ENCODE measurements at regions not wholly inside any gene's neighbourhood (a gene's known extent, or its start where the extent isn't known, plus 50 kb on each side); places are given as distances from the start of the nearest gene placed in this dataset.

DNA sequence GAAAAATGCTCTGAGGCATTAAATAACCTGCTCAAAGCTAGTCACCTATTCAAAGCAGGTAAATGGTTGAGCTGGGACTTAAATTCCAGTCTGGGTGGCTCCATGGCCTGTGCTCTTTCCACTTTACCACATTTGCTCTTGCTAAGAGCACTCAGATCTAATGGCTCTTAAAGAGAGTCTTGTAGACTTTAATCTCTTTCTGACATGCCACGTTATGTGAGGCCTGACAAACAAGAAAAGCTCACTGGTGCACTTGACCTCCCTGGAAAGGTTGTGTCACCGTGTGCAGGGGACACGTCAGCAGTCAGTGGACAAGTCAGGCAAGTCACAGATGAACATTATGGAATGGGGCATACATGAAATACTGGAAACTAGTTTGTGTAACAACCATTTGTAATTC lies 129.9 kb upstream of the RPS23 start:
- Histone ChIP-seq H3K79me2 (ENCODE audit: insufficient read depth, low read depth, low read length) (no peaks in the 10 kb centered on the region), H3K4me2 (ENCODE audit: low read length) (no peak overlapping the region), H3K9me3 (ENCODE audit: low read length) (no peaks in the 10 kb centered on the region), H4K20me1 (ENCODE audit: insufficient read depth, low read length) (no peaks in the 10 kb centered on the region), H2AFZ (ENCODE audit: low read length) (no peak overlapping the region), H3K4me1 (ENCODE audit: insufficient read depth, low read length, poor library complexity, severe bottlenecking) (no peaks in the 10 kb centered on the region), H3K9me2 (ENCODE audit: insufficient read depth, low read length) (no peaks in the 10 kb centered on the region), H3K4me3 (ENCODE audit: low read depth, low read length, poor library complexity, severe bottlenecking) (no peak overlapping the region), H3K27ac (ENCODE audit: low read depth, low read length, poor library complexity, severe bottlenecking) (no peak overlapping the region), H3K36me3 (ENCODE audit: insufficient read depth, low read length) (no peaks in the 10 kb centered on the region)
- intact Hi-C loops (cut with micrococcal nuclease; ENCODE audit: unreplicated experiment) = no loop called here
- TF ChIP-seq EZH2phosphoT487 (IDR thresholded peaks at IDR 0.05; ENCODE audit: borderline replicate concordance, low read depth, low read length) = no peak
- TF ChIP-seq, protein P1, sequence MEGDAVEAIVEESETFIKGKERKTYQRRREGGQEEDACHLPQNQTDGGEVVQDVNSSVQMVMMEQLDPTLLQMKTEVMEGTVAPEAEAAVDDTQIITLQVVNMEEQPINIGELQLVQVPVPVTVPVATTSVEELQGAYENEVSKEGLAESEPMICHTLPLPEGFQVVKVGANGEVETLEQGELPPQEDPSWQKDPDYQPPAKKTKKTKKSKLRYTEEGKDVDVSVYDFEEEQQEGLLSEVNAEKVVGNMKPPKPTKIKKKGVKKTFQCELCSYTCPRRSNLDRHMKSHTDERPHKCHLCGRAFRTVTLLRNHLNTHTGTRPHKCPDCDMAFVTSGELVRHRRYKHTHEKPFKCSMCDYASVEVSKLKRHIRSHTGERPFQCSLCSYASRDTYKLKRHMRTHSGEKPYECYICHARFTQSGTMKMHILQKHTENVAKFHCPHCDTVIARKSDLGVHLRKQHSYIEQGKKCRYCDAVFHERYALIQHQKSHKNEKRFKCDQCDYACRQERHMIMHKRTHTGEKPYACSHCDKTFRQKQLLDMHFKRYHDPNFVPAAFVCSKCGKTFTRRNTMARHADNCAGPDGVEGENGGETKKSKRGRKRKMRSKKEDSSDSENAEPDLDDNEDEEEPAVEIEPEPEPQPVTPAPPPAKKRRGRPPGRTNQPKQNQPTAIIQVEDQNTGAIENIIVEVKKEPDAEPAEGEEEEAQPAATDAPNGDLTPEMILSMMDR (conservative IDR thresholded peaks at IDR 0.05; ENCODE audit: low read length) = no peak
- ChIA-PET CTCF (ENCODE audit: unreplicated experiment) (no interaction called here), POLR2A (interaction anchor here (0.6 to 0.9 kb wide), 3 partner anchors 14 to 444 kb away, joined by 3 to 4 read pairs (median 3); no protein-coding TSS in a partner anchor)
- BruUV-seq (replicated peaks) = no TSS peak
- DNase-seq (ENCODE audit: low spot score) = no peak

DNA sequence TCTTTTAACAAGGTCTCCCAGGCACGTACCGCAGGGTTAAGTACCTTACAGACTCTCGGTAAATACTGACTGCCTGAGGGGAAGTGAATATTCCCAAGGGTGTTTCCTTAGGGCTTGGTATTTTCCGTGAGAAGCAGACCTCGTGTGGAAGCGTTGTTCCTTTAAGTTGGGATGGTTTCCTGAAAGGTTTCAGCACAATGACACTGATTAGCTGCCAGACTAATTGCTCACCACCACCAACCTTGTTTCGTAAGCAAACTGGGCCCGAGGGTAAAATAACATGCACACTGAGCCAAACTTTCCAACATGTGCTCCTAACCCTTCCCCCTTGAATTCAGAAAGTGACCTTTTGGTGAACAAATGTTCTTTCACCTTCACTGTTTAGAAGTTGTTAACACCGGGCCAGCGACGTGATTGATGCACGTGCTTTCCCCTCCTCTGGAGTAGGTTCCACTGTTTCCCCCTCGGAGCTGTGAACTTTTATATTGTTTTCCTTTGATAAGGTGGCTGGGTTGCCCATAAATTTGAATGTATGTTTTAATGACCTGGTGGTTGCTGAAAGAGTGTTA lies 128.1 kb upstream of the RPS23 start:
- TF ChIP-seq EZH2phosphoT487 (IDR thresholded peaks at IDR 0.05; ENCODE audit: borderline replicate concordance, low read depth, low read length) = no peak
- TF ChIP-seq, protein P1 (conservative IDR thresholded peaks at IDR 0.05; ENCODE audit: low read length) = no peak
- intact Hi-C loops (cut with micrococcal nuclease; ENCODE audit: unreplicated experiment) = no loop called here

DNA sequence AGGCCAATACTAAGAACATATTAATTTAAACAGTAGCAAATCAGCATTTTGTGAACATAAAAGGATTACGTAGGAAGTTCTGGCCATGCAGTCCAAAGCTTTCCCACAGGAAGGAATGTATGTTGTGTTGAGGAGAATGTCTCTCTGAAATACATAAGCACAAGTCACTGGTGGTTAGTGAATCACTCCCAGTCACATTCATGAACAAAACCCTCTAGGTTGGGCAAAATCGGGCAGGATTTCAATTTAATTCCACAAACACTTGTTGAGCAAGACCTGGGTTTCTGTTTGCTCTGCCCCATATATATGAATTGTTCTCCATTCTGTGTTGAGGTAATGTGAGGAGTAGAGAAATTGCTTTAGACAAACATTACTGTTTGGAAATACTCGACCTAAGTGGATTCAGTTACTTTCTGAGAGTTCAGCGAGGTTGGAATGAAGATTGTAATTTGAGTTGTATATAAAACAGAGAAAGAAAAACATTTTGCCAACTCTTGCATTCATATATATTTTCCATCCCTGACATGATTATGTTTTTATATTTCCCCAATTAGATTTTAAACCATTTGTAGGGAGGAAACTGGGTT lies 127.6 kb upstream of the RPS23 start:
- H3K4me3 ChIP-seq (ENCODE audit: low read depth, low read length, poor library complexity, severe bottlenecking) = no peak overlapping the region
- H2AFZ ChIP-seq (ENCODE audit: low read length) = no peak overlapping the region
- ChIA-PET POLR2A (no interaction called here), CTCF (ENCODE audit: unreplicated experiment) (no interaction called here)
- H3K9me2 ChIP-seq (ENCODE audit: insufficient read depth, low read length) = no peaks in the 10 kb centered on the region
- no peak overlapping the region for H3K4me2 ChIP-seq (ENCODE audit: low read length)
- no peaks in the 10 kb centered on the region for H3K4me1 ChIP-seq (ENCODE audit: insufficient read depth, low read length, poor library complexity, severe bottlenecking)
- DNase-seq (ENCODE audit: low spot score) = no peak
- no TSS peak for BruUV-seq (replicated peaks)
- intact Hi-C loops (cut with micrococcal nuclease; ENCODE audit: unreplicated experiment) = no loop called here
- H3K9me3 ChIP-seq (ENCODE audit: low read length) = no peaks in the 10 kb centered on the region
- no peaks in the 10 kb centered on the region for H4K20me1 ChIP-seq (ENCODE audit: insufficient read depth, low read length)
- H3K79me2 ChIP-seq (ENCODE audit: insufficient read depth, low read depth, low read length) = no peaks in the 10 kb centered on the region
- H3K36me3 ChIP-seq (ENCODE audit: insufficient read depth, low read length) = no peaks in the 10 kb centered on the region
- H3K27ac ChIP-seq (ENCODE audit: low read depth, low read length, poor library complexity, severe bottlenecking) = no peak overlapping the region
- TF ChIP-seq EZH2phosphoT487 (IDR thresholded peaks at IDR 0.05; ENCODE audit: borderline replicate concordance, low read depth, low read length) = no peak
- TF ChIP-seq, protein P1 (conservative IDR thresholded peaks at IDR 0.05; ENCODE audit: low read length) = no peak

More for the DNA sequence above, 128.1 kb upstream of the RPS23 start:
- Histone ChIP-seq H3K4me1 (ENCODE audit: insufficient read depth, low read length, poor library complexity, severe bottlenecking) (no peaks in the 10 kb centered on the region), H3K4me2 (ENCODE audit: low read length) (no peak overlapping the region), H3K9me3 (ENCODE audit: low read length) (no peaks in the 10 kb centered on the region), H4K20me1 (ENCODE audit: insufficient read depth, low read length) (no peaks in the 10 kb centered on the region), H3K9me2 (ENCODE audit: insufficient read depth, low read length) (no peaks in the 10 kb centered on the region), H3K79me2 (ENCODE audit: insufficient read depth, low read depth, low read length) (no peaks in the 10 kb centered on the region), H2AFZ (ENCODE audit: low read length) (no peak overlapping the region), H3K36me3 (ENCODE audit: insufficient read depth, low read length) (no peaks in the 10 kb centered on the region), H3K4me3 (ENCODE audit: low read depth, low read length, poor library complexity, severe bottlenecking) (no peak overlapping the region), H3K27ac (ENCODE audit: low read depth, low read length, poor library complexity, severe bottlenecking) (no peak overlapping the region)
- ChIA-PET CTCF (ENCODE audit: unreplicated experiment) (no interaction called here), POLR2A (interaction anchor here (0.7 kb wide), 1 partner anchor 39 kb away, joined by 6 read pairs; no protein-coding TSS in a partner anchor)
- no TSS peak for BruUV-seq (replicated peaks)
- no peak for DNase-seq (ENCODE audit: low spot score)
